ENCODE measurements at regions not wholly inside any gene's neighbourhood (a gene's known extent, or its start where the extent isn't known, plus 50 kb on each side); places are given as distances from the start of the nearest gene placed in this dataset.
"Not testable (repeated sequence)": the region's sequence is repeated elsewhere in the genome, so short reads cannot be mapped to it uniquely, and the experiment has no call there.

GRCh38 chr9:24628809-24629208 lies 83.1 kb upstream of the IZUMO3 start:
- TF ChIP-seq POLR2AphosphoS5 (IDR thresholded peaks at IDR 0.05; ENCODE audit: low read depth, low read length); EZH2phosphoT487 (IDR thresholded peaks at IDR 0.05; ENCODE audit: borderline replicate concordance, low read depth); NRF1 (IDR thresholded peaks at IDR 0.05; ENCODE audit: low read depth, low read length); CHD2 (IDR thresholded peaks at IDR 0.05; ENCODE audit: low read length, partially characterized antibody); CTCF (IDR thresholded peaks at IDR 0.05): not testable (repeated sequence)
